Prostate gland (tissue), 2 donors: ENCODE measurements at regions not wholly inside any gene's neighbourhood (a gene's known extent, or its start where the extent isn't known, plus 50 kb on each side); places are given as distances from the start of the nearest gene placed in this dataset.

Source experiments
- CTCF ChIP-seq, 4 experiments: fragments of 200-600 bp in 2 of 4; fragments of 450-650 bp in 2 of 4; sonication (generic) in 2 of 4; IDR thresholded peaks; 1 replicate in 3 of 4; 2 replicates in 1 of 4; pipeline ENCODE4 v1.5.1; 2016 to 2019; ENCODE audit warnings: antibody characterized with exemption in 4 of 4, mild to moderate bottlenecking in 2 of 4, moderate library complexity in 2 of 4
- POLR2A ChIP-seq: fragments of 450-650 bp; IDR thresholded peaks from one replicate; pipeline ENCODE4 v1.6.1; 2016; ENCODE audit warnings: antibody characterized with exemption, mild to moderate bottlenecking
- POLR2AphosphoS5 ChIP-seq: sonication (generic); formaldehyde crosslinking; IDR thresholded peaks from one replicate; pipeline ENCODE4 v1.6.1; 2017; ENCODE audit warnings: antibody characterized with exemption

- TF ChIP-seq CTCF (IDR thresholded peaks at IDR 0.05) (no peak), POLR2A (no peak), POLR2AphosphoS5 (no peak)
Measured at GRCh38 chr1:224864006-224864405, 65.5 kb upstream of the DNAH14 start.
